Left ventricle myocardium inferior (tissue), 1 donor: ENCODE measurements at regions not wholly inside any gene's neighbourhood (a gene's known extent, or its start where the extent isn't known, plus 50 kb on each side); places are given as distances from the start of the nearest gene placed in this dataset.

Experiments used
- DNase-seq: peaks from one replicate; pipeline ENCODE4 v3.0.0-alpha.2; 2020
- H3K27ac ChIP-seq: fragments of 200-600 bp; replicated peaks from 2 replicates; pipeline ENCODE4 v1.8.0; 2021
- H3K27me3 ChIP-seq: fragments of 200-600 bp; 2 replicates; pipeline ENCODE4 v1.8.0; 2021; ENCODE audit warnings: low read depth
- H3K36me3 ChIP-seq: fragments of 200-600 bp; 2 replicates; pipeline ENCODE4 v1.8.0; 2021
- H3K4me1 ChIP-seq: fragments of 200-600 bp; 2 replicates; pipeline ENCODE4 v1.8.0; 2021
- H3K4me3 ChIP-seq: fragments of 200-600 bp; 2 replicates; pipeline ENCODE4 v1.8.0; 2021; ENCODE audit warnings: mild to moderate bottlenecking, moderate library complexity
- H3K9me3 ChIP-seq: fragments of 200-600 bp; replicated peaks from 2 replicates; pipeline ENCODE4 v1.8.0; 2021
- intact Hi-C: fragments of 100-400 bp; cut with micrococcal nuclease; formaldehyde crosslinking; loops from one replicate; pipeline ENCODE4 v1.11.0; 2022
- TF ChIP-seq, protein P1 (sequence below): fragments of 200-600 bp; IDR thresholded peaks from 2 replicates; pipeline ENCODE4 v1.8.0; 2021; ENCODE audit warnings: antibody characterized with exemption, mild to moderate bottlenecking, borderline replicate concordance
- donor health status: DM: no; HTN: yes; CAD: no; lungs with severe emphysema.

DNA sequence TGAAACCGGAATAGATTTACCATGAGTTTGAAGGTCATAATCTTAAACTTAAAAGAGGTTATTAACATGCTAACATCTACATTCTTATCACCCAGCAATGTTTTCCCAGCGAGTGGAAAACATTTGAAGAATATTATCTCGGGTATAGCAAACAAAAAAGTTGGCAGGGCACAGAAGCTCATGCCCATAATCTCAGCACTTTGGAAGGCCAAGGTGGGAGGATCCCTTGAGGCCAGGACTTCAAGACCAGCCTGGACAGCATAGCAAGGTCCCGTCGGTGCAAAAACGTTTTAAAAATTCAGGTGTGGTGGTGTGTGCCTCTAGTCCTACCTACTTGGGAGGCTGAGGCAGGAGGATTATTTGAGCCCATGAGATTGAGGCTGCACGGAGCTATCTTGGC lies 213.5 kb downstream of the MANEA start:
- Histone ChIP-seq H3K27ac (no peak overlapping the region), H3K9me3 (peaks cover 13% of the 10 kb centered on the region), H3K27me3 (no peaks in the 10 kb centered on the region), H3K4me1 (no peaks in the 10 kb centered on the region), H3K36me3 (no peaks in the 10 kb centered on the region), H3K4me3 (no peak overlapping the region)
- TF ChIP-seq, protein P1, sequence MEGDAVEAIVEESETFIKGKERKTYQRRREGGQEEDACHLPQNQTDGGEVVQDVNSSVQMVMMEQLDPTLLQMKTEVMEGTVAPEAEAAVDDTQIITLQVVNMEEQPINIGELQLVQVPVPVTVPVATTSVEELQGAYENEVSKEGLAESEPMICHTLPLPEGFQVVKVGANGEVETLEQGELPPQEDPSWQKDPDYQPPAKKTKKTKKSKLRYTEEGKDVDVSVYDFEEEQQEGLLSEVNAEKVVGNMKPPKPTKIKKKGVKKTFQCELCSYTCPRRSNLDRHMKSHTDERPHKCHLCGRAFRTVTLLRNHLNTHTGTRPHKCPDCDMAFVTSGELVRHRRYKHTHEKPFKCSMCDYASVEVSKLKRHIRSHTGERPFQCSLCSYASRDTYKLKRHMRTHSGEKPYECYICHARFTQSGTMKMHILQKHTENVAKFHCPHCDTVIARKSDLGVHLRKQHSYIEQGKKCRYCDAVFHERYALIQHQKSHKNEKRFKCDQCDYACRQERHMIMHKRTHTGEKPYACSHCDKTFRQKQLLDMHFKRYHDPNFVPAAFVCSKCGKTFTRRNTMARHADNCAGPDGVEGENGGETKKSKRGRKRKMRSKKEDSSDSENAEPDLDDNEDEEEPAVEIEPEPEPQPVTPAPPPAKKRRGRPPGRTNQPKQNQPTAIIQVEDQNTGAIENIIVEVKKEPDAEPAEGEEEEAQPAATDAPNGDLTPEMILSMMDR: no peak
- DNase-seq: no peak
- intact Hi-C loops: no loop called here

DNA sequence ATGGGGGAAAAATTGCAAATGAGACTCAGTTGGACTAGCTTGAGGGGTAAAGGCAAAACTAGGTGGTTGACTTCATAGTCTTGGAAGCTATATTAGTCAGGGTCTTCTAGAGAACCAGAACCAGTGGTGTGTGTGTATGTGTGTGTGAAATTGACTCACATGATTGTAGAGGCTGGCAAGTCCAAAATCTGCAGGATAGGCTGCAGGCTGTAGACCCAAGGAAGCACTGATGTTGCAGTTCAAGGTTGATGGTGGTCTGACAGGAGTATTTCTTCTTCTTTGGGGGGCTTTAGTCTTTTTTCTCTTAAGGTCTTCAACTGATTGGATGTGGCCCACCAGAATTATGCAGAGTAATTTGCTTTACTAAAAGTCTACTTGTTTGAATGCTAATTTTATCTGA lies 217.4 kb downstream of the MANEA start:
- intact Hi-C loops: no loop called here
- no peaks in the 10 kb centered on the region for H3K27me3 ChIP-seq

DNA sequence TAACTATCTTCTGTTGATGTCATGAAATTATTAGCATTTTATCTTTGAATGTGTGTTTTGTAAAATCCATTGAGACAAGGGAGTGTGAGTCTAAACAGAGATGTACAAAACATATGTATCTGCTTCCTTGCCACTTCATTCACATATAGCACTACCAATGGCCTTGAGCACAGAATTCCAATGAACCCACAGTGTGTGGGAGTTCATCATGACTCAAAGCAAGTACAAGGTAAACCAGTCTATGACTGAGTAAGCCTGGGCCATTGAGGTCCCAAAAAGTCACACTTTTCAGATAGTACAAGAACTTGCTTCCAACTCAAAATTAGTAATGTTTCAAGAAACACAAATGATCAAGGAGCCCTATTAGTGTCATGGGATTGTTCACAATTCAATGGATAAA lies 218.6 kb downstream of the MANEA start:
- no peak for DNase-seq
- H3K27me3 ChIP-seq: no peaks in the 10 kb centered on the region
- no peak overlapping the region for H3K4me3 ChIP-seq
- H3K27ac ChIP-seq: no peak overlapping the region
- intact Hi-C loops: no loop called here
- TF ChIP-seq, protein P1: no peak
- no peaks in the 10 kb centered on the region for H3K4me1 ChIP-seq
- H3K36me3 ChIP-seq: no peaks in the 10 kb centered on the region
- peaks cover 13% of the 10 kb centered on the region for H3K9me3 ChIP-seq

More for the DNA sequence above, 217.4 kb downstream of the MANEA start:
- Histone ChIP-seq H3K4me3 (no peak overlapping the region), H3K4me1 (no peaks in the 10 kb centered on the region), H3K9me3 (peaks cover 13% of the 10 kb centered on the region), H3K27ac (no peak overlapping the region), H3K36me3 (no peaks in the 10 kb centered on the region)
- TF ChIP-seq, protein P1: no peak
- DNase-seq: no peak

DNA sequence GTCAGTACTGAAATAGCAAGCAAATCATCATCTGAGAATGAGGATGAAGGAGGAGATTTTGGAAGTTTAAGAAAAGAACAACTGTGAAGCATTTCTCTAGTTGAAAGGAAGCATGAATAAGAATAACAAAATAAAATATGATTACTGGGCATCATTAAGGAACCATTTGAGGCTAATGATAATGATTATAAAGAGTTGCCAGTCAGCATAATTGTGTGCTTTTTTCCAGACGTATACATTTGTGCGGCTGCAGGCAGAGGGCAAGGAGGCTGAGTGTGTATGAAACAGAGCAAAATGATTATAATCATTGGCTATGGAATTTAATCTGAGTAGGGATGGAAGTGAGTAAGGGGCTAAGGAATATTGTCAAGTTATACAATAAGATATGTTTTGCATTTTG lies 218.7 kb upstream of the FUT9 start:
- no peak overlapping the region for H3K27ac ChIP-seq
- TF ChIP-seq, protein P1: no peak
- no peaks in the 10 kb centered on the region for H3K27me3 ChIP-seq
- intact Hi-C loops: no loop called here
- DNase-seq: no peak
- no peaks in the 10 kb centered on the region for H3K36me3 ChIP-seq
- H3K9me3 ChIP-seq: peaks cover 13% of the 10 kb centered on the region
- H3K4me1 ChIP-seq: no peaks in the 10 kb centered on the region
- no peak overlapping the region for H3K4me3 ChIP-seq

DNA sequence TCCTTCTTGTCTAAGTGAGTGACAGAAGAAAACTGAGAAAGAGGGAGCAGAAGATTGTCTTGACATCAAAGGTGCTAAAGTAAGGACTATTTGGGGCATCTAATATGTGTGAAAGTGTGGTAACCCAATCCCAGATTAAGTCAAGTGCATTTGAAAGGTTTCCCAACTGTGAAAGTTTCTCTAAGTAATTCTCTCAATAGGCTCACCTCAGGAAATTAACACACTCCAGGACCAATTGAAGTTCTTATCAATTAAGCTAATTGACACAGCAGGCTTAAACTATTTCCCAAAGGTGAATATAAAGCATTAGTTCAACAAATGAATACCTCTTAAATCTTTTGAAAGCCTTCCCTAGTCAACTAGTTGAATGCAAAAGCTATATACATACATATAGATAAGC lies 212.8 kb upstream of the FUT9 start:
- TF ChIP-seq, protein P1: no peak
- intact Hi-C loops: no loop called here
- Histone ChIP-seq H3K27ac (no peak overlapping the region), H3K36me3 (no peaks in the 10 kb centered on the region), H3K9me3 (no peaks in the 10 kb centered on the region), H3K4me3 (no peak overlapping the region), H3K4me1 (no peaks in the 10 kb centered on the region), H3K27me3 (no peaks in the 10 kb centered on the region)
- DNase-seq: no peak

DNA sequence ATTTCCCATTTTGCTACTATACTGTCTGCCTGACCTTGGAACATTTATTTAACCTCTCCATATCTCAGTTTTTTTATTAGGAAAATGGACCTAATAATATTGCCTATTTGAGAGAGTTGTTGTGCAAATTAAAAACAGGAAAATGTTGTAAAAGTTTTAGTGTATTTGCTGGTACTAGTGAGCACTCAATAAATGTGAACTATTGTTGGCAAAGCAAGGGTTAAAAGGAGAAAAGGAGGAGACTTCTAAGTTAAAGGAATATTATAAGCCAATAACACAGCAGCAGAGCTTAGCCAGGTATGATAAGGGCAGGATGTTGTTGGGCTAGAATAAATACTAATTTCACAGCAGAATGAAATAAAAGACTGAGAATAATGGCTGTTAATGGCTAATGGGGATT lies 211.9 kb upstream of the FUT9 start:
- no peak overlapping the region for H3K27ac ChIP-seq
- TF ChIP-seq, protein P1: no peak
- no peaks in the 10 kb centered on the region for H3K27me3 ChIP-seq
- no peak for DNase-seq
- H3K9me3 ChIP-seq: no peaks in the 10 kb centered on the region
- H3K4me3 ChIP-seq: no peak overlapping the region
- intact Hi-C loops: no loop called here
- H3K36me3 ChIP-seq: no peaks in the 10 kb centered on the region
- H3K4me1 ChIP-seq: no peaks in the 10 kb centered on the region
